DMS79 treated with DMSO at 0.1 percent for 48 hours (cell line): ENCODE measurements at regions not wholly inside any gene's neighbourhood (a gene's known extent, or its start where the extent isn't known, plus 50 kb on each side); places are given as distances from the start of the nearest gene placed in this dataset.

Source experiments
- DNase-seq: peaks from one replicate; lab custom pipeline; 2025; lab: John Stamatoyannopoulos, UW

- DNase-seq, result no peak
Observed at GRCh38 chr22:23522623-23523251, 57.4 kb downstream of the IGLL1 start.

- peak; percentile 70 for DNase-seq
Observed at GRCh38 chr22:23521441-23522113, 58.5 kb downstream of the IGLL1 start.

- no peak for DNase-seq
Observed at GRCh38 chr22:23520863-23521440, 59.1 kb downstream of the IGLL1 start.

- DNase-seq, result no peak
Observed at GRCh38 chr22:23519442-23520157, 60.5 kb downstream of the IGLL1 start.

GRCh38 chr22:23518376-23519187 is 61.5 kb downstream of the IGLL1 start:
- DNase-seq, result no peak

GRCh38 chr22:23517804-23518375 is 62.2 kb downstream of the IGLL1 start:
- DNase-seq, result no peak

- no peak for DNase-seq
Observed at GRCh38 chr22:23516304-23516703, 63.8 kb downstream of the IGLL1 start.

GRCh38 chr22:23514322-23515038 is 65.6 kb downstream of the IGLL1 start:
- DNase-seq, result no peak

- no peak for DNase-seq
Observed at GRCh38 chr22:23513705-23514104, 66.4 kb downstream of the IGLL1 start.

GRCh38 chr22:23513133-23513532 is 67.0 kb downstream of the IGLL1 start:
- DNase-seq, result no peak

GRCh38 chr22:23512721-23513120 is 67.4 kb downstream of the IGLL1 start:
- no peak for DNase-seq

- DNase-seq, result no peak
Observed at GRCh38 chr22:23512348-23512705, 67.8 kb downstream of the IGLL1 start.

- no peak for DNase-seq
Observed at GRCh38 chr22:23511627-23512347, 68.3 kb downstream of the IGLL1 start.

GRCh38 chr22:23509571-23510302 is 70.4 kb downstream of the IGLL1 start:
- no peak for DNase-seq

GRCh38 chr22:23504516-23504915 is 75.6 kb downstream of the IGLL1 start:
- DNase-seq, result no peak

GRCh38 chr22:23503736-23504440 is 76.2 kb downstream of the IGLL1 start:
- DNase-seq, result no peak

- DNase-seq, result no peak
Observed at GRCh38 chr22:23503142-23503541, 76.9 kb downstream of the IGLL1 start.

GRCh38 chr22:23501708-23502107 is 78.4 kb downstream of the IGLL1 start:
- no peak for DNase-seq

GRCh38 chr22:23501261-23501619 is 78.8 kb downstream of the IGLL1 start:
- DNase-seq, result no peak
